ENCODE measurements at regions not wholly inside any gene's neighbourhood (a gene's known extent, or its start where the extent isn't known, plus 50 kb on each side); places are given as distances from the start of the nearest gene placed in this dataset.

DNA sequence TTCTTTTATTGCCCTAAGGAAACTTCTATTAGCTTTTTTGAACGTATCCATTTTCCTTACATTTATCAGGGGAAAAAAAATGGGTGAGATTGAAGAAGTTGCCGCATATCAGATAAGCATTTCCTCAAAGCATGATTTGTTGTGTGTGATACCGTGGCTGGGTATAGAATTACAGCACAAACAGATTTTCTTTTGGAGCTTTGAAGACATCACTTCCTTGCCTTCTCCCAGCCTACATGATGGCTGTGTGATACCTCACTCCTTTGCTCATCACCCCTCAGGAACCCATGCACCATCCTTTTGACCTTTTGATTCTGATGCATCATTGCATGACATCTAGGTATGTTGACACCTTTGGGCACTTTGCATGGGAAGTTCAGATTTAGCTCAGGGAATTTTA lies 1155.3 kb downstream of the BRD1 start:
- H3K27ac ChIP-seq, result no peak overlapping the region
- intact Hi-C loops (cut with DNase I), result no loop called here
- WGBS, 3 donors, result 86 to 91% (median 87%) methylated on average over 3 of the region's 3 CpGs
- no peaks in the 10 kb centered on the region for H3K4me1 ChIP-seq
- DNase-seq, result no peak
- no peaks in the 10 kb centered on the region for H3K9me3 ChIP-seq
- H3K4me3 ChIP-seq, result no peak overlapping the region
- TF ChIP-seq, protein P1, sequence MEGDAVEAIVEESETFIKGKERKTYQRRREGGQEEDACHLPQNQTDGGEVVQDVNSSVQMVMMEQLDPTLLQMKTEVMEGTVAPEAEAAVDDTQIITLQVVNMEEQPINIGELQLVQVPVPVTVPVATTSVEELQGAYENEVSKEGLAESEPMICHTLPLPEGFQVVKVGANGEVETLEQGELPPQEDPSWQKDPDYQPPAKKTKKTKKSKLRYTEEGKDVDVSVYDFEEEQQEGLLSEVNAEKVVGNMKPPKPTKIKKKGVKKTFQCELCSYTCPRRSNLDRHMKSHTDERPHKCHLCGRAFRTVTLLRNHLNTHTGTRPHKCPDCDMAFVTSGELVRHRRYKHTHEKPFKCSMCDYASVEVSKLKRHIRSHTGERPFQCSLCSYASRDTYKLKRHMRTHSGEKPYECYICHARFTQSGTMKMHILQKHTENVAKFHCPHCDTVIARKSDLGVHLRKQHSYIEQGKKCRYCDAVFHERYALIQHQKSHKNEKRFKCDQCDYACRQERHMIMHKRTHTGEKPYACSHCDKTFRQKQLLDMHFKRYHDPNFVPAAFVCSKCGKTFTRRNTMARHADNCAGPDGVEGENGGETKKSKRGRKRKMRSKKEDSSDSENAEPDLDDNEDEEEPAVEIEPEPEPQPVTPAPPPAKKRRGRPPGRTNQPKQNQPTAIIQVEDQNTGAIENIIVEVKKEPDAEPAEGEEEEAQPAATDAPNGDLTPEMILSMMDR (IDR thresholded peaks at IDR 0.05), result no peak
- H3K36me3 ChIP-seq (ENCODE audit: insufficient read depth in 1 of 2, low read depth in 1 of 2), result no peaks in the 10 kb centered on the region
- ATAC-seq, result no peak
- H3K27me3 ChIP-seq (ENCODE audit: insufficient read depth in 3 of 3, low read length in 2 of 3), result peaks cover 0 to 3% (median 0%) of the 10 kb centered on the region in 3 donors

DNA sequence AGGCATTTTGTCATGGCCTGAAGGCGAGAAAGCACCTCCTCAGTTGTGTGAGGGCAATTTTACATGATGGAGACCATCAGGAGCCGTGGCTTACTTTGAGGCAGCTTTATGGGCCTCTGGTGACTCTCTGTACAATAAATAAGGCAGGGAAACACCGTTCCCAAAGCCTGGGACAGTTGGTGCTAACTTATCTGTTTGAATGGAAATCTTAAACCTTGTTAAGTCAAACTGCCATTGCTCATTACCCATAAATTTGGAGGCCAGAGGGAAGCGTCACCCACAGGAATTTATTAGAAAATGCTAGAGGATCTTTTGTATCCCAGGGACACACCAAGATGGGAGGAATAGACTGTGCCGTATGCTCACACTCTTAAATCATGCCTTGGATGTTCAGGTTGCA lies 1156.9 kb downstream of the BRD1 start:
- Histone ChIP-seq H3K36me3 (ENCODE audit: insufficient read depth in 1 of 2, low read depth in 1 of 2) (no peaks in the 10 kb centered on the region), H3K27ac (no peak overlapping the region), H3K9me3 (no peaks in the 10 kb centered on the region), H3K4me3 (no peak overlapping the region), H3K27me3 (ENCODE audit: insufficient read depth in 3 of 3, low read length in 2 of 3) (peaks cover 0 to 2% (median 0%) of the 10 kb centered on the region in 3 donors), H3K4me1 (no peaks in the 10 kb centered on the region)
- intact Hi-C loops (cut with DNase I), result no loop called here
- DNase-seq, result no peak
- ATAC-seq, result no peak
- WGBS, 3 donors, result 30 to 49% (median 45%) methylated on average over 5 of the region's 5 CpGs
- TF ChIP-seq, protein P1 (IDR thresholded peaks at IDR 0.05), result no peak

DNA sequence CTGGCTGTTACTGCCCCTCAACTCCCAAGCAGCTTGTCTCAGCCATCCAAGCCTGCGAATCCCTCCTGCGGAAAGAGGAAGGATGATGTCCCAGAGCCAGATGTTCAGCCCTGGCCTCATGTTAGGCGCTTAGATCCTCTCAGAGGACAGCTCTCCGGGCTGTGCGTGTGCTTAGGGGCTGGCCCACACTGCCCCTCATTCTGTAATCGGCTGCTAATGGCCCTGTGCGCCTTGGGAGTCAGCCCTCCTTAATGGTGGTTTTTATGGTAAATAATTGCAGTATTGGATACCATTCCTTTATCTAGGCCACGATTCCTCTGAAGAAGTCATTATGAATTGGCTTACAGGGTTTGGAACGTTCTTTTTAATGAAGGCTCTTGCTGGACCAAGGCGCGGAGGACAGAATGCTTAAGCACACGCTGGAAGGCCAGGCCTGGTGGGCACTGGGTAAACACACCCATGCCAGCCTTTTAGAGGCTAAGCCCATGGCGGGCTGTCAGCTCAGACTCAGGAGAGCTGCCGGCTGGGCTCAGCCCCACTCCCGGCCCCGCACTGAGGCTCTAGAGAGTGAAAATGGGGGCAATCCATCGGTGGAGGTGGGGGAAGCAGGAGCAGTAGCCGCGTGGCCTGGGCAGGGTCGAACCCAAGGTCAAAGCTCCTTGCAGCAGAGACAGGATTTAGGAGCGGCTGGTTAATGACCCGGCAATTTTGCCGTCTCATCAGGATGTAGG lies 1157.5 kb downstream of the BRD1 start:
- H3K27ac ChIP-seq, result no peak overlapping the region
- 52 to 61% (median 59%) methylated on average over 23 of the region's 23 CpGs for WGBS, 3 donors
- DNase-seq (peak in 1 of 2 donors; percentile 32), ATAC-seq (no peak)
- TF ChIP-seq, protein P1 (IDR thresholded peaks at IDR 0.05), result no peak
- H3K4me3 ChIP-seq, result no peak overlapping the region
- H3K4me1 ChIP-seq, result no peaks in the 10 kb centered on the region
- intact Hi-C loops (cut with DNase I), result no loop called here
- H3K9me3 ChIP-seq, result no peaks in the 10 kb centered on the region
- peaks cover 0 to 2% (median 0%) of the 10 kb centered on the region in 3 donors for H3K27me3 ChIP-seq (ENCODE audit: insufficient read depth in 3 of 3, low read length in 2 of 3)
- H3K36me3 ChIP-seq (ENCODE audit: insufficient read depth in 1 of 2, low read depth in 1 of 2), result no peaks in the 10 kb centered on the region

DNA sequence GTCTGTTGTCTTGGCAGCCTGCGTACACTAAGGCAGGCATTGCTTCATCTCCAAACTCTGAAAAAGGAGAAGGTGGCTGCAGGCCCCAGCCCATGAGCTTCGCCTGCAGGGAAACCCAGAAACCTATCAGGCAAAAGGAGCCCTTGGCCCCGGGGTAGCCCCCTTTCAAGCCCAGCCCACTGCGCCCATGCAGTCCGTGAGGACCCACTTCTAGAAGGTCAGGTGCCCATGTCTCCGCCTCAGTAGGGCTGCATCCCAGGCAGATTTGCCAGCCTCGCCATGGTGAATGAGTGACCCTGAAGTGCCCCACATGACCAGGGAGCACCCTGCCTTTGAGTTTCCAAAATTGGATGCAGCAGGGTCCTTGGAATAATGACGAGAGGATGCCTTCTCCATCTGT lies 1158.4 kb downstream of the BRD1 start:
- Histone ChIP-seq H3K36me3 (ENCODE audit: insufficient read depth in 1 of 2, low read depth in 1 of 2) (no peaks in the 10 kb centered on the region), H3K27ac (no peak overlapping the region), H3K4me3 (no peak overlapping the region), H3K4me1 (no peaks in the 10 kb centered on the region), H3K9me3 (no peaks in the 10 kb centered on the region), H3K27me3 (ENCODE audit: insufficient read depth in 3 of 3, low read length in 2 of 3) (peaks cover 0 to 2% (median 0%) of the 10 kb centered on the region in 3 donors)
- DNase-seq, result peak in 1 of 2 donors; percentile 2
- intact Hi-C loops (cut with DNase I), result no loop called here
- TF ChIP-seq, protein P1 (IDR thresholded peaks at IDR 0.05), result no peak
- ATAC-seq, result no peak
- 64 to 91% (median 78%) methylated on average over 8 of the region's 8 CpGs for WGBS, 3 donors

DNA sequence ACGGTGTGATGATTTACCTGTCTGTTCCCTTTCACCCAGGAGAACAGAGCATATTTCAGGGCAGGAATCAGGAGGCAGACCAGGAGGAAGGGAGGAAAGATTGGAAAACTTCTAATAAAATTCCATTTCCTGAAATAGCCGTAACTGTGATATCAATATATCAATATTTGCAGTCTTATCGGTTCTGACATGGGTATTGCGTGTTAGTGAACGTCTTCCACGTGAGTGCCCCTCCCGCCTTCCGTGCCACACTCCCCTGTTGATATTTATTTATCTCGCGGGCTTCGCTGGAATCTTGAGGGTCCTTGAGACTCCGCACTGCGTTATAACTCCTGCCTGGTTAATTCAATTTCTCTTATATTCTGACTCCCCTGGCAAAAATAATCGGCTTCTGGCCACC lies 1160.4 kb downstream of the BRD1 start:
- no peaks in the 10 kb centered on the region for H3K4me1 ChIP-seq
- TF ChIP-seq, protein P1 (IDR thresholded peaks at IDR 0.05), result no peak

More for the DNA sequence above, 1160.4 kb downstream of the BRD1 start:
- intact Hi-C loops (cut with DNase I), result no loop called here
- H3K9me3 ChIP-seq, result peaks cover 7% of the 10 kb centered on the region
- no peak overlapping the region for H3K27ac ChIP-seq
- no peak for ATAC-seq
- H3K36me3 ChIP-seq (ENCODE audit: insufficient read depth in 1 of 2, low read depth in 1 of 2), result no peaks in the 10 kb centered on the region
- peak in 1 of 2 donors; percentile 41 for DNase-seq
- peaks cover 0 to 2% (median 0%) of the 10 kb centered on the region in 3 donors for H3K27me3 ChIP-seq (ENCODE audit: insufficient read depth in 3 of 3, low read length in 2 of 3)
- no peak overlapping the region for H3K4me3 ChIP-seq
- WGBS, 3 donors, result 83 to 92% (median 89%) methylated on average over 14 of the region's 14 CpGs

Measured in psoas muscle (tissue), 7 donors.